Calu3 (cell line): ENCODE measurements at regions not wholly inside any gene's neighbourhood (a gene's known extent, or its start where the extent isn't known, plus 50 kb on each side); places are given as distances from the start of the nearest gene placed in this dataset.

Source experiments
- BruUV-seq: library from RNA; stranded (reverse); fragments of 400-500 nt; replicated peaks from 2 replicates; lab custom pipeline; 2021; lab: Mats Ljungman, UMichigan
- CTCF ChIA-PET: fragments of 300-600 bp; sonication (Branson Sonifier 250); formaldehyde crosslinking; loops from one replicate; lab custom pipeline; 2022; ENCODE audit warnings: antibody characterized with exemption; lab: Charles Lee
- DNase-seq: peaks from one replicate; pipeline ENCODE4 v3.0.0; 2022
- H3K27ac Mint-ChIP-seq: one replicate; pipeline ENCODE4 v1.8.0; 2022; ENCODE audit warnings: mixed read lengths; ENCODE audit not compliant: unreplicated experiment
- H3K27me3 Mint-ChIP-seq: one replicate; pipeline ENCODE4 v1.8.0; 2022; ENCODE audit warnings: mixed read lengths; ENCODE audit not compliant: unreplicated experiment
- H3K36me3 Mint-ChIP-seq: one replicate; pipeline ENCODE4 v1.8.0; 2022; ENCODE audit warnings: mild to moderate bottlenecking, moderate library complexity, mixed read lengths; ENCODE audit not compliant: insufficient read depth, unreplicated experiment
- H3K4me1 Mint-ChIP-seq: one replicate; pipeline ENCODE4 v1.8.0; 2022; ENCODE audit warnings: mild to moderate bottlenecking, low read depth, mixed read lengths; ENCODE audit not compliant: unreplicated experiment
- H3K4me3 Mint-ChIP-seq: one replicate; pipeline ENCODE4 v1.8.0; 2022; ENCODE audit warnings: mild to moderate bottlenecking, low read depth, moderate library complexity, mixed read lengths; ENCODE audit not compliant: unreplicated experiment
- H3K9me3 Mint-ChIP-seq: one replicate; pipeline ENCODE4 v1.8.0; 2022; ENCODE audit warnings: low read depth, mixed read lengths; ENCODE audit not compliant: unreplicated experiment
- intact Hi-C: fragments of 100-400 bp; cut with micrococcal nuclease; formaldehyde crosslinking; loops from one replicate; pipeline ENCODE4 v1.10.0; 2022; ENCODE audit not compliant: unreplicated experiment
- TF ChIP-seq, protein P1 (sequence below): fragments of 200-600 bp; IDR thresholded peaks from one replicate; pipeline ENCODE4 v1.8.0; 2022; ENCODE audit warnings: antibody characterized with exemption; ENCODE audit not compliant: unreplicated experiment

GRCh38 chr7:125506331-125506730 is 576.7 kb upstream of the POT1 start:
- CTCF ChIA-PET, result no interaction called here
- no peak overlapping the region for H3K4me3 Mint-ChIP-seq
- H3K27ac Mint-ChIP-seq, result no peak overlapping the region
- H3K27me3 Mint-ChIP-seq, result no peaks in the 10 kb centered on the region
- TF ChIP-seq, protein P1, sequence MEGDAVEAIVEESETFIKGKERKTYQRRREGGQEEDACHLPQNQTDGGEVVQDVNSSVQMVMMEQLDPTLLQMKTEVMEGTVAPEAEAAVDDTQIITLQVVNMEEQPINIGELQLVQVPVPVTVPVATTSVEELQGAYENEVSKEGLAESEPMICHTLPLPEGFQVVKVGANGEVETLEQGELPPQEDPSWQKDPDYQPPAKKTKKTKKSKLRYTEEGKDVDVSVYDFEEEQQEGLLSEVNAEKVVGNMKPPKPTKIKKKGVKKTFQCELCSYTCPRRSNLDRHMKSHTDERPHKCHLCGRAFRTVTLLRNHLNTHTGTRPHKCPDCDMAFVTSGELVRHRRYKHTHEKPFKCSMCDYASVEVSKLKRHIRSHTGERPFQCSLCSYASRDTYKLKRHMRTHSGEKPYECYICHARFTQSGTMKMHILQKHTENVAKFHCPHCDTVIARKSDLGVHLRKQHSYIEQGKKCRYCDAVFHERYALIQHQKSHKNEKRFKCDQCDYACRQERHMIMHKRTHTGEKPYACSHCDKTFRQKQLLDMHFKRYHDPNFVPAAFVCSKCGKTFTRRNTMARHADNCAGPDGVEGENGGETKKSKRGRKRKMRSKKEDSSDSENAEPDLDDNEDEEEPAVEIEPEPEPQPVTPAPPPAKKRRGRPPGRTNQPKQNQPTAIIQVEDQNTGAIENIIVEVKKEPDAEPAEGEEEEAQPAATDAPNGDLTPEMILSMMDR, result no peak
- no peak for DNase-seq
- H3K4me1 Mint-ChIP-seq, result no peaks in the 10 kb centered on the region
- intact Hi-C loops, result no loop called here
- H3K36me3 Mint-ChIP-seq, result no peaks in the 10 kb centered on the region
- no peaks in the 10 kb centered on the region for H3K9me3 Mint-ChIP-seq
- BruUV-seq, result no TSS peak

- no TSS peak for BruUV-seq
- CTCF ChIA-PET, result no interaction called here
- H3K27ac Mint-ChIP-seq, result no peak overlapping the region
These were observed 575.2 kb upstream of the POT1 start for GRCh38 chr7:125504848-125505247.

DNA sequence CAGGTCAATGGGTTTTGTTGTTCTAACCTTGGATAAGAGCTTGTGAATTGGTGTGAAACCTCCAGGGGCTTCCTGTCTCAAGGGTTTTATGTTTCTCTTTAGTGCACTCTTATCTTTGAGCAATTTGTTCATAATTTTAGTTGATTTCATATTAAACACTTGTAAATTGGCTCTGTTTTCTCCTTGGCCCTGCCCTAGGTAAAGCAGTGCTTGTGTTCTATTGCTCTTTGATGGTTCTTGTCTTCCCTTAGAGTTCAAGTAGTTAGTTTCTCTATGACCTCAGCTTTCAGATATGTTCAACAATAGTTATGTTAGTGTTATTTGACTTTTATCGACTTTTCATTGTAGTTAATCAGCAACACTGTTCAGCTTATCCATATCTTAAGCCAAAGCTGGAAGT is 566.4 kb upstream of the POT1 start:
- Mint-ChIP-seq H3K27ac (no peak overlapping the region), H3K27me3 (no peaks in the 10 kb centered on the region), H3K9me3 (peaks cover 3% of the 10 kb centered on the region), H3K4me3 (no peak overlapping the region), H3K4me1 (peaks cover 12% of the 10 kb centered on the region), H3K36me3 (no peaks in the 10 kb centered on the region)
- intact Hi-C loops, result no loop called here
- BruUV-seq, result no TSS peak
- DNase-seq, result no peak
- CTCF ChIA-PET, result no interaction called here
- TF ChIP-seq, protein P1, result no peak

More at GRCh38 chr7:125504848-125505247, 575.2 kb upstream of the POT1 start:
- TF ChIP-seq, protein P1, result no peak
- intact Hi-C loops, result no loop called here
- no peaks in the 10 kb centered on the region for H3K27me3 Mint-ChIP-seq
- H3K4me3 Mint-ChIP-seq, result no peak overlapping the region
- H3K9me3 Mint-ChIP-seq, result no peaks in the 10 kb centered on the region
- no peaks in the 10 kb centered on the region for H3K36me3 Mint-ChIP-seq
- DNase-seq, result no peak
- no peaks in the 10 kb centered on the region for H3K4me1 Mint-ChIP-seq

GRCh38 chr7:125492521-125492920 is 562.9 kb upstream of the POT1 start:
- Mint-ChIP-seq H3K36me3 (no peaks in the 10 kb centered on the region), H3K9me3 (no peaks in the 10 kb centered on the region), H3K27me3 (no peaks in the 10 kb centered on the region), H3K27ac (no peak overlapping the region), H3K4me3 (no peak overlapping the region), H3K4me1 (peaks cover 19% of the 10 kb centered on the region)
- no peak for DNase-seq
- intact Hi-C loops, result no loop called here
- BruUV-seq, result no TSS peak
- CTCF ChIA-PET, result no interaction called here
- TF ChIP-seq, protein P1, result no peak
